Spleen (tissue), 7 donors: ENCODE measurements at regions not wholly inside any gene's neighbourhood (a gene's known extent, or its start where the extent isn't known, plus 50 kb on each side); places are given as distances from the start of the nearest gene placed in this dataset.

ENCODE experiments used
- POLR2A ChIP-seq, 3 donors: fragments of 450-650 bp; IDR thresholded peaks; one replicate each; pipeline ENCODE4 v1.5.1; 2017; ENCODE audit warnings: antibody characterized with exemption in 3 of 3, mild to moderate bottlenecking in 1 of 3
- POLR2AphosphoS5 ChIP-seq, 3 donors: sonication (generic); formaldehyde crosslinking; IDR thresholded peaks; one replicate each; pipeline ENCODE4 v1.5.1; 2017; ENCODE audit warnings: antibody characterized with exemption in 3 of 3
- TF ChIP-seq, protein P1 (sequence below), 11 experiments: fragments of 200-600 bp in 7 of 11; fragments of 450-650 bp in 4 of 11; sonication (generic) in 4 of 11; IDR thresholded peaks in 8 of 11; conservative IDR thresholded peaks in 3 of 11; 1 replicate in 7 of 11; 2 replicates in 4 of 11; pipeline versions ENCODE4 v1.4.0 to v1.8.0; 2016 to 2021; ENCODE audit warnings: antibody characterized with exemption in 11 of 11, inconsistent platforms in 4 of 11, mild to moderate bottlenecking in 1 of 11
- donor health status: DM: no; HTN: no; CAD: no; lungs with moderate emphysema.
- donor health status: DM: no; HTN: no; CAD: no.
- donor health status: DM: no; HTN: no; CAD: no.

GRCh38 chr7:110502888-110503465 is 588.0 kb upstream of the LRRN3 start:
- TF ChIP-seq, protein P1, sequence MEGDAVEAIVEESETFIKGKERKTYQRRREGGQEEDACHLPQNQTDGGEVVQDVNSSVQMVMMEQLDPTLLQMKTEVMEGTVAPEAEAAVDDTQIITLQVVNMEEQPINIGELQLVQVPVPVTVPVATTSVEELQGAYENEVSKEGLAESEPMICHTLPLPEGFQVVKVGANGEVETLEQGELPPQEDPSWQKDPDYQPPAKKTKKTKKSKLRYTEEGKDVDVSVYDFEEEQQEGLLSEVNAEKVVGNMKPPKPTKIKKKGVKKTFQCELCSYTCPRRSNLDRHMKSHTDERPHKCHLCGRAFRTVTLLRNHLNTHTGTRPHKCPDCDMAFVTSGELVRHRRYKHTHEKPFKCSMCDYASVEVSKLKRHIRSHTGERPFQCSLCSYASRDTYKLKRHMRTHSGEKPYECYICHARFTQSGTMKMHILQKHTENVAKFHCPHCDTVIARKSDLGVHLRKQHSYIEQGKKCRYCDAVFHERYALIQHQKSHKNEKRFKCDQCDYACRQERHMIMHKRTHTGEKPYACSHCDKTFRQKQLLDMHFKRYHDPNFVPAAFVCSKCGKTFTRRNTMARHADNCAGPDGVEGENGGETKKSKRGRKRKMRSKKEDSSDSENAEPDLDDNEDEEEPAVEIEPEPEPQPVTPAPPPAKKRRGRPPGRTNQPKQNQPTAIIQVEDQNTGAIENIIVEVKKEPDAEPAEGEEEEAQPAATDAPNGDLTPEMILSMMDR (IDR thresholded peaks at IDR 0.05 in 8 of 11, conservative IDR thresholded peaks at IDR 0.05 in 3 of 11) = no peak
- TF ChIP-seq POLR2AphosphoS5 (IDR thresholded peaks at IDR 0.05) (no peak), POLR2A (IDR thresholded peaks at IDR 0.05) (no peak)
